Right hindlimb (tissue), 1 donor: ENCODE measurements at regions not wholly inside any gene's neighbourhood (a gene's known extent, or its start where the extent isn't known, plus 50 kb on each side); places are given as distances from the start of the nearest gene placed in this dataset.
"Not testable (repeated sequence)": the region's sequence is repeated elsewhere in the genome, so short reads cannot be mapped to it uniquely, and the experiment has no call there.

Experiments used
- DNase-seq: peaks from one replicate; pipeline ENCODE4 v3.0.0-alpha.2; 2018

GRCh38 chr1:189175889-189176288, 1301.8 kb downstream of the BRINP3 start:
- DNase-seq: no peak

GRCh38 chr1:189180057-189180456, 1297.6 kb downstream of the BRINP3 start:
- no peak for DNase-seq

GRCh38 chr1:189185097-189185496, 1292.6 kb downstream of the BRINP3 start:
- DNase-seq: no peak

- no peak for DNase-seq
Observed at GRCh38 chr1:189192741-189193520, 1284.7 kb downstream of the BRINP3 start.

- DNase-seq: no peak
Observed at GRCh38 chr1:189205863-189206262, 1271.8 kb downstream of the BRINP3 start.

- DNase-seq: no peak
Observed at GRCh38 chr1:189206617-189207016, 1271.0 kb downstream of the BRINP3 start.

GRCh38 chr1:189211742-189212141, 1265.9 kb downstream of the BRINP3 start:
- DNase-seq: no peak

- no peak for DNase-seq
Observed at GRCh38 chr1:189212606-189213005, 1265.1 kb downstream of the BRINP3 start.

- no peak for DNase-seq
Observed at GRCh38 chr1:189216886-189217285, 1260.8 kb downstream of the BRINP3 start.

GRCh38 chr1:189217646-189218045, 1260.0 kb downstream of the BRINP3 start:
- no peak for DNase-seq

- no peak for DNase-seq
Observed at GRCh38 chr1:189220750-189221149, 1256.9 kb downstream of the BRINP3 start.

- not testable (repeated sequence) for DNase-seq
Observed at GRCh38 chr1:189225794-189226145, 1251.9 kb downstream of the BRINP3 start.

- DNase-seq: no peak
Observed at GRCh38 chr1:189226779-189227178, 1250.9 kb downstream of the BRINP3 start.

GRCh38 chr1:189237008-189237407, 1240.7 kb downstream of the BRINP3 start:
- DNase-seq: no peak

GRCh38 chr1:189253601-189254350, 1223.9 kb downstream of the BRINP3 start:
- no peak for DNase-seq

- DNase-seq: not testable (repeated sequence)
Observed at GRCh38 chr1:189261128-189261527, 1216.5 kb downstream of the BRINP3 start.

- no peak for DNase-seq
Observed at GRCh38 chr1:189269011-189269410, 1208.7 kb downstream of the BRINP3 start.

- DNase-seq: no peak
Observed at GRCh38 chr1:189274267-189274666, 1203.4 kb downstream of the BRINP3 start.

GRCh38 chr1:189275796-189276195, 1201.9 kb downstream of the BRINP3 start:
- no peak for DNase-seq

GRCh38 chr1:189289346-189289745, 1188.3 kb downstream of the BRINP3 start:
- no peak for DNase-seq

- no peak for DNase-seq
Observed at GRCh38 chr1:189301235-189301634, 1176.4 kb downstream of the BRINP3 start.

GRCh38 chr1:189305279-189305678, 1172.4 kb downstream of the BRINP3 start:
- no peak for DNase-seq

- DNase-seq: no peak
Observed at GRCh38 chr1:189311915-189312314, 1165.7 kb downstream of the BRINP3 start.

- DNase-seq: no peak
Observed at GRCh38 chr1:189312499-189312898, 1165.2 kb downstream of the BRINP3 start.
